HepG2 (cell line): ENCODE measurements at regions not wholly inside any gene's neighbourhood (a gene's known extent, or its start where the extent isn't known, plus 50 kb on each side); places are given as distances from the start of the nearest gene placed in this dataset.

Experiments
- RFX1 ChIP-seq: fragments of 450-650 bp; IDR thresholded peaks from 2 replicates; pipeline ENCODE4 v1.6.1; 2017
- RNF2 ChIP-seq: fragments of 450-650 bp; conservative IDR thresholded peaks from 2 replicates; pipeline ENCODE4 v1.6.1; 2016; ENCODE audit warnings: low read depth
- YY1 ChIP-seq: IDR thresholded peaks from 2 replicates; pipeline ENCODE4 v1.6.1; 2011; ENCODE audit warnings: low read length, low read depth, moderate library complexity, mild to moderate bottlenecking; ENCODE audit not compliant: insufficient read depth, insufficient replicate concordance
- ZNF724P ChIP-seq: sonication (generic); formaldehyde crosslinking; IDR thresholded peaks from 2 replicates; pipeline ENCODE4 v1.8.0; 2022; ENCODE audit warnings: missing genetic modification reagents, borderline replicate concordance
- ZNF788 ChIP-seq: sonication (generic); formaldehyde crosslinking; IDR thresholded peaks from 2 replicates; pipeline ENCODE4 v1.5.0; 2020; ENCODE audit warnings: mild to moderate bottlenecking, missing genetic modification reagents, borderline replicate concordance
- ZSCAN25 ChIP-seq: sonication (generic); formaldehyde crosslinking; IDR thresholded peaks from 2 replicates; pipeline ENCODE4 v1.8.0; 2022; ENCODE audit warnings: mild to moderate bottlenecking, missing genetic modification reagents
- ZSCAN31 ChIP-seq: sonication (generic); formaldehyde crosslinking; IDR thresholded peaks from 2 replicates; pipeline ENCODE4 v1.5.0; 2020; ENCODE audit warnings: low read depth, mild to moderate bottlenecking, missing genetic modification reagents
- TF ChIP-seq, protein P1 (sequence below): sonication (generic); formaldehyde crosslinking; IDR thresholded peaks from 2 replicates; pipeline ENCODE4 v1.5.0; 2020; ENCODE audit warnings: mild to moderate bottlenecking, missing genetic modification reagents, borderline replicate concordance
- TF ChIP-seq, protein P2 (sequence below): sonication (generic); formaldehyde crosslinking; IDR thresholded peaks from 2 replicates; pipeline ENCODE4 v1.5.1; 2020; ENCODE audit warnings: mild to moderate bottlenecking, missing genetic modification reagents
- TF ChIP-seq, protein P3 (sequence below): sonication (generic); formaldehyde crosslinking; conservative IDR thresholded peaks from 2 replicates; pipeline ENCODE4 v1.8.0; 2022; ENCODE audit warnings: mild to moderate bottlenecking, moderate library complexity, missing genetic modification reagents

DNA sequence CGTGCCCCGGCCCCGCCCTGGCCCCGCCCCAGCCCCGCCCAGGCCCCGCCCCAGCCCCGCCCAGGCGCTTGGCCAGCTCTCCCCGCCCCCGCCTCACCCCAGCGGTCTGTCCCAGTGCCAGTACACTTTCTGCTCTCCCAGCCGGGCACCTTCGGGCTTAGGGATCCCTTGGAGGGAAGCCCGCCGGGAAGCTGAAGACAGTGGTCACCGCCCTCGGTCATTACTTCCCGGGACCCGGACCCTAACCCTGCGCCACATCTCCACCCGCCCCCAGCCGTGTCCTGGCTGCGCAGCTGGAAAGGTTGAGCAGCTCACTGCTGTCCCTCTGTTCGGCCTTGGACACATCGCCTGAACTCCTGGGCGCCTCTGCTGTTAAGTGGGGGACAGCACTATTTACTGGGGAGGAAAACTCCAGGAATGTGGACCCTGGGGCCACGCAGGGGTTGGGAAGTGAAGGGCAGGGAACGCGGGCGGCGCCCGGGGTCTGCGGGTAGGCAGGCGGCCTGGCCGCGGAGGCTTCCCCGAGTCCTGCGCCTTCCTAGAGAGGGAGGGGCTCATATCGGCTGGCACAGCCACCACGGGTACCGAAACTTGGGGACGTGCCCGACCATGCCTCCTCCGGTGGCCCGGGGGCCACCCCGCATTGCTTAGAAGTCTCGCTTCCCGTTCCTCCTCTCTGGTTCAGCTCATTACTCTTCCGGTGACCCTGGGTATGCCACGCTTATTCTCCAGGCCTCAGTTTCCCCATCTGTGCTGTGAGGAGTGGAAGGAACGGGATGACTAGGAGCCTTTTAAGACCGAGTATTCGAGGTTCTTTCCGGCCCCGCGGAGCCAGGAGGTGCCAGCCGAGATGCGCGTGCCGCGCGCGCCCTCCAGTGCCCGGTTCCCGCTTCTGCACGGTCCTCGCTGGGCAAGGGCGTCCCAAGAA is 121.0 kb downstream of the GYPC start (continued):
- 0 out of 2 replicates have a peak, but pooled peaks have one; percentile 51 for TF ChIP-seq ZSCAN31 (CRISPR knock-in tag)
- TF ChIP-seq RFX1 = no peak
- TF ChIP-seq ZSCAN25 (CRISPR knock-in tag) = peak; percentile 23; the same call in 1 of the 2 replicates
- TF ChIP-seq, protein P1, sequence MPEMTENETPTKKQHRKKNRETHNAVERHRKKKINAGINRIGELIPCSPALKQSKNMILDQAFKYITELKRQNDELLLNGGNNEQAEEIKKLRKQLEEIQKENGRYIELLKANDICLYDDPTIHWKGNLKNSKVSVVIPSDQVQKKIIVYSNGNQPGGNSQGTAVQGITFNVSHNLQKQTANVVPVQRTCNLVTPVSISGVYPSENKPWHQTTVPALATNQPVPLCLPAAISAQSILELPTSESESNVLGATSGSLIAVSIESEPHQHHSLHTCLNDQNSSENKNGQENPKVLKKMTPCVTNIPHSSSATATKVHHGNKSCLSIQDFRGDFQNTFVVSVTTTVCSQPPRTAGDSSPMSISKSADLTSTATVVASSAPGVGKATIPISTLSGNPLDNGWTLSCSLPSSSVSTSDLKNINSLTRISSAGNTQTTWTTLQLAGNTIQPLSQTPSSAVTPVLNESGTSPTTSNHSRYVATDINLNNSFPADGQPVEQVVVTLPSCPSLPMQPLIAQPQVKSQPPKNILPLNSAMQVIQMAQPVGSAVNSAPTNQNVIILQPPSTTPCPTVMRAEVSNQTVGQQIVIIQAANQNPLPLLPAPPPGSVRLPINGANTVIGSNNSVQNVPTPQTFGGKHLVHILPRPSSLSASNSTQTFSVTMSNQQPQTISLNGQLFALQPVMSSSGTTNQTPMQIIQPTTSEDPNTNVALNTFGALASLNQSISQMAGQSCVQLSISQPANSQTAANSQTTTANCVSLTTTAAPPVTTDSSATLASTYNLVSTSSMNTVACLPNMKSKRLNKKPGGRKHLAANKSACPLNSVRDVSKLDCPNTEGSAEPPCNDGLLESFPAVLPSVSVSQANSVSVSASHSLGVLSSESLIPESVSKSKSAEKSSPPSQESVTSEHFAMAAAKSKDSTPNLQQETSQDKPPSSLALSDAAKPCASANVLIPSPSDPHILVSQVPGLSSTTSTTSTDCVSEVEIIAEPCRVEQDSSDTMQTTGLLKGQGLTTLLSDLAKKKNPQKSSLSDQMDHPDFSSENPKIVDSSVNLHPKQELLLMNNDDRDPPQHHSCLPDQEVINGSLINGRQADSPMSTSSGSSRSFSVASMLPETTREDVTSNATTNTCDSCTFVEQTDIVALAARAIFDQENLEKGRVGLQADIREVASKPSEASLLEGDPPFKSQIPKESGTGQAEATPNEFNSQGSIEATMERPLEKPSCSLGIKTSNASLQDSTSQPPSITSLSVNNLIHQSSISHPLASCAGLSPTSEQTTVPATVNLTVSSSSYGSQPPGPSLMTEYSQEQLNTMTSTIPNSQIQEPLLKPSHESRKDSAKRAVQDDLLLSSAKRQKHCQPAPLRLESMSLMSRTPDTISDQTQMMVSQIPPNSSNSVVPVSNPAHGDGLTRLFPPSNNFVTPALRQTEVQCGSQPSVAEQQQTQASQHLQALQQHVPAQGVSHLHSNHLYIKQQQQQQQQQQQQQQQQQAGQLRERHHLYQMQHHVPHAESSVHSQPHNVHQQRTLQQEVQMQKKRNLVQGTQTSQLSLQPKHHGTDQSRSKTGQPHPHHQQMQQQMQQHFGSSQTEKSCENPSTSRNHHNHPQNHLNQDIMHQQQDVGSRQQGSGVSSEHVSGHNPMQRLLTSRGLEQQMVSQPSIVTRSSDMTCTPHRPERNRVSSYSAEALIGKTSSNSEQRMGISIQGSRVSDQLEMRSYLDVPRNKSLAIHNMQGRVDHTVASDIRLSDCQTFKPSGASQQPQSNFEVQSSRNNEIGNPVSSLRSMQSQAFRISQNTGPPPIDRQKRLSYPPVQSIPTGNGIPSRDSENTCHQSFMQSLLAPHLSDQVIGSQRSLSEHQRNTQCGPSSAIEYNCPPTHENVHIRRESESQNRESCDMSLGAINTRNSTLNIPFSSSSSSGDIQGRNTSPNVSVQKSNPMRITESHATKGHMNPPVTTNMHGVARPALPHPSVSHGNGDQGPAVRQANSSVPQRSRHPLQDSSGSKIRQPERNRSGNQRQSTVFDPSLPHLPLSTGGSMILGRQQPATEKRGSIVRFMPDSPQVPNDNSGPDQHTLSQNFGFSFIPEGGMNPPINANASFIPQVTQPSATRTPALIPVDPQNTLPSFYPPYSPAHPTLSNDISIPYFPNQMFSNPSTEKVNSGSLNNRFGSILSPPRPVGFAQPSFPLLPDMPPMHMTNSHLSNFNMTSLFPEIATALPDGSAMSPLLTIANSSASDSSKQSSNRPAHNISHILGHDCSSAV (CRISPR knock-in tag) = 0 out of 2 replicates have a peak, but pooled peaks have one; percentile 34
- TF ChIP-seq, protein P2, sequence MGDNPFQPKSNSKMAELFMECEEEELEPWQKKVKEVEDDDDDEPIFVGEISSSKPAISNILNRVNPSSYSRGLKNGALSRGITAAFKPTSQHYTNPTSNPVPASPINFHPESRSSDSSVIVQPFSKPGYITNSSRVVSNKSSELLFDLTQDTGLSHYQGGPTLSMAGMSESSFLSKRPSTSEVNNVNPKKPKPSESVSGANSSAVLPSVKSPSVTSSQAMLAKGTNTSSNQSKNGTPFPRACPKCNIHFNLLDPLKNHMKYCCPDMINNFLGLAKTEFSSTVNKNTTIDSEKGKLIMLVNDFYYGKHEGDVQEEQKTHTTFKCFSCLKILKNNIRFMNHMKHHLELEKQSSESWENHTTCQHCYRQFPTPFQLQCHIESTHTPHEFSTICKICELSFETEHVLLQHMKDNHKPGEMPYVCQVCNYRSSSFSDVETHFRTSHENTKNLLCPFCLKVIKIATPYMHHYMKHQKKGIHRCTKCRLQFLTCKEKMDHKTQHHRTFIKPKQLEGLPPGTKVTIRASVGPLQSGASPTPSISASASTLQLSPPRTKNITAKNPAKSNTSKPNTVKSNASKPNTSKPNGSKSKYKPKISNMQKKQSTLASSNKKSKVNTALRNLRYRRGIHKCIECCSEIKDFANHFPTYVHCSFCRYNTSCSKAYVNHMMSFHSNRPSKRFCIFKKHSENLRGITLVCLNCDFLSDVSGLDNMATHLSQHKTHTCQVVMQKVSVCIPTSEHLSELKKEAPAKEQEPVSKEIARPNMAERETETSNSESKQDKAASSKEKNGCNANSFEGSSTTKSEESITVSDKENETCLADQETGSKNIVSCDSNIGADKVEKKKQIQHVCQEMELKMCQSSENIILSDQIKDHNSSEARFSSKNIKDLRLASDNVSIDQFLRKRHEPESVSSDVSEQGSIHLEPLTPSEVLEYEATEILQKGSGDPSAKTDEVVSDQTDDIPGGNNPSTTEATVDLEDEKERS (CRISPR knock-in tag) = 0 out of 2 replicates have a peak, but pooled peaks have one; percentile 62
- TF ChIP-seq ZNF788 (CRISPR knock-in tag) = peak; percentile 53; the same call in 1 of the 2 replicates
- TF ChIP-seq, protein P3, sequence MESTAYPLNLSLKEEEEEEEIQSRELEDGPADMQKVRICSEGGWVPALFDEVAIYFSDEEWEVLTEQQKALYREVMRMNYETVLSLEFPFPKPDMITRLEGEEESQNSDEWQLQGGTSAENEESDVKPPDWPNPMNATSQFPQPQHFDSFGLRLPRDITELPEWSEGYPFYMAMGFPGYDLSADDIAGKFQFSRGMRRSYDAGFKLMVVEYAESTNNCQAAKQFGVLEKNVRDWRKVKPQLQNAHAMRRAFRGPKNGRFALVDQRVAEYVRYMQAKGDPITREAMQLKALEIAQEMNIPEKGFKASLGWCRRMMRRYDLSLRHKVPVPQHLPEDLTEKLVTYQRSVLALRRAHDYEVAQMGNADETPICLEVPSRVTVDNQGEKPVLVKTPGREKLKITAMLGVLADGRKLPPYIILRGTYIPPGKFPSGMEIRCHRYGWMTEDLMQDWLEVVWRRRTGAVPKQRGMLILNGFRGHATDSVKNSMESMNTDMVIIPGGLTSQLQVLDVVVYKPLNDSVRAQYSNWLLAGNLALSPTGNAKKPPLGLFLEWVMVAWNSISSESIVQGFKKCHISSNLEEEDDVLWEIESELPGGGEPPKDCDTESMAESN (CRISPR knock-in tag) = peak; percentile 53; the same call in 1 of the 2 replicates
- peak; percentile 44 for TF ChIP-seq RNF2
- TF ChIP-seq ZNF724P = 0 out of 2 replicates have a peak, but pooled peaks have one; percentile 48
- TF ChIP-seq YY1 = peak; percentile 23
